ENCODE measurements at regions not wholly inside any gene's neighbourhood (a gene's known extent, or its start where the extent isn't known, plus 50 kb on each side); places are given as distances from the start of the nearest gene placed in this dataset.

DNA sequence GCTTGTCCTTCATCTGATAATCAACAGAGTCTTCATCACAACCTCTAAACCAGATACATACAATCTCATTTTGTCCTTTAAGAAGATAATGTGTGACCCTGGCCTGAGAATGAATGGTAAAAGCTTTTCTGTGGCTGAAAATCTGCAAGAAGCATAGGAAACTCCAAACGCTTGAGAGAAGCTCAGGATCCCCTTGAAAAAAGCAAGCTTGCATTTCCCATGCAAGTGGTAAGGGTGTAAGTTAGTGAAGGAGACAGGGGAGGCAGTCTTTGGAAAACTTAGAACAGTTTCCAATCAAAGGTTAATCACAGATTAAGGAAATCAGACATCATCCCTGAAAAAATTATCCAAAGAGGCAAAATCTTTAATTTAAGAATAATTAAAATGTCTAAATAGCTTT, 413.6 kb upstream of the SALL3 start:
- no peak for DNase-seq (ENCODE audit: extremely low spot score)
- CTCF ChIA-PET: no interaction called here
- no peak for TF ChIP-seq CTCF (IDR thresholded peaks at IDR 0.05; ENCODE audit: control extremely low read depth, extremely low read depth, low read depth, missing control alignments)
- POLR2A ChIA-PET: no interaction called here

GRCh38 chr18:78566720-78567119, 412.9 kb upstream of the SALL3 start:
- CTCF ChIA-PET: no interaction called here
- TF ChIP-seq CTCF (IDR thresholded peaks at IDR 0.05; ENCODE audit: control extremely low read depth, extremely low read depth, low read depth, missing control alignments): no peak
- no peak for DNase-seq (ENCODE audit: extremely low spot score)
- POLR2A ChIA-PET: no interaction called here

GRCh38 chr18:78571063-78571785, 408.4 kb upstream of the SALL3 start:
- ChIA-PET POLR2A (no interaction called here), CTCF (no interaction called here)
- no peak for TF ChIP-seq CTCF (IDR thresholded peaks at IDR 0.05; ENCODE audit: control extremely low read depth, extremely low read depth, low read depth, missing control alignments)
- no peak for DNase-seq (ENCODE audit: extremely low spot score)

DNA sequence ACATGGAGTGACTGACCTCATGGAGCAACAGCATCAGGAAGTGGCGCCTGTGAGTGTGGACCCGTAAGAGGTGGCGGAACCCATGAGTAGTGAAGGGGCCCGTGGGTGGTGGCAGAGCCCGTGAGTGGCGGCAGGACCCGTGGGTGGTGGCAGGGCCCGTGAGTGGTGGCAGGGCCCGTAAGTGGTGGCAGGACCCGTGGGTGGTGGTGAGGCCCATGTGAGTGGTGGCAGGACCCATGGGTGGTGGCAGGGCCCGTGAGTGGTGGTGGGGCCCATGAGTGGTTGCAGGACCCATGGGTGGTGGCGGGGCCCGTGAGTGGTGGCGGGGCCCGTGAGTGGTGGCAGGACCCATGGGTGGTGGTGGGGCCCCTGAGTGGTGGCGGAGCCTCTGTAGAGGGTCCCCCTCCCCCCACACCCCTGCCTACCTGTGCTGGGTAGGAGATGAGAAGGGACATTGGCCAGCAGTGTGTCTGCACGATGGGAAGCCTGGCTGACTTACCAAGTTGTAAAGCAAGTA, 407.7 kb upstream of the SALL3 start:
- no peak for DNase-seq (ENCODE audit: extremely low spot score)
- no peak for TF ChIP-seq CTCF (IDR thresholded peaks at IDR 0.05; ENCODE audit: control extremely low read depth, extremely low read depth, low read depth, missing control alignments)
- ChIA-PET POLR2A (no interaction called here), CTCF (no interaction called here)

GRCh38 chr18:78573773-78574172, 405.8 kb upstream of the SALL3 start:
- POLR2A ChIA-PET: no interaction called here
- CTCF ChIA-PET: no interaction called here
- DNase-seq (ENCODE audit: extremely low spot score): no peak
- no peak for TF ChIP-seq CTCF (IDR thresholded peaks at IDR 0.05; ENCODE audit: control extremely low read depth, extremely low read depth, low read depth, missing control alignments)

DNA sequence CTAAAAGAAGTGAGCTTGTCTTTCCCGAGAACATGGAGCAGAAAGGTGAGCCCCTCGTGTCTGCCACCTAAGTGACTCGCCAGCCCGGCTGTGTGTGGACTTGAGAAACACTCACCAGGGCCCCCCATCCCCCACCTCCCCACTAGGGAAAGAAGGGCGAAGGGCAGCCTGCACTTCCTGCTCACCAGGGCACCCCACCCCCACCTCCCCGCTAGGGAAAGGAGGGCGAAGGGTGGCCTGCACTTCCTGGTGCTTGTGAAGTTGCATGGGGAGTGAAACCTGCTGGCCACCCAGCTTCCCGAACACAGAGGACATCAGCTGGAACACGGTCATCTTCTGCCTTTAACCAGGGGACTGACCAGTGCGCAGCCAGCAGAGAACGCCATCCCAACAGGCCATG, 402.7 kb upstream of the SALL3 start:
- POLR2A ChIA-PET: no interaction called here
- no peak for TF ChIP-seq CTCF (IDR thresholded peaks at IDR 0.05; ENCODE audit: control extremely low read depth, extremely low read depth, low read depth, missing control alignments)
- CTCF ChIA-PET: no interaction called here
- no peak for DNase-seq (ENCODE audit: extremely low spot score)

Measured in GM10248 (cell line).